Memory B cell (primary cell): ENCODE measurements at regions not wholly inside any gene's neighbourhood (a gene's known extent, or its start where the extent isn't known, plus 50 kb on each side); places are given as distances from the start of the nearest gene placed in this dataset.

Source experiments
- ATAC-seq: fragments of 150-1000 bp; cut with Tn5 transposase; 2 replicates; pipeline ENCODE4 v1.10.0; 2021; ENCODE audit warnings: low read depth, mild to moderate bottlenecking, moderate library complexity
- DNase-seq, 2 donors: peaks; one replicate each; pipeline ENCODE4 v3.0.0; 2022; ENCODE audit warnings: low spot score in 2 of 2
- H3K27ac Mint-ChIP-seq: one replicate; pipeline ENCODE4 v1.8.0; 2022; ENCODE audit warnings: mild to moderate bottlenecking, moderate library complexity, mixed read lengths
- H3K27me3 Mint-ChIP-seq: one replicate; pipeline ENCODE4 v1.8.0; 2022; ENCODE audit warnings: mixed read lengths
- H3K36me3 Mint-ChIP-seq: one replicate; pipeline ENCODE4 v1.8.0; 2022; ENCODE audit warnings: mild to moderate bottlenecking, mixed read lengths
- H3K4me1 Mint-ChIP-seq: one replicate; pipeline ENCODE4 v1.8.0; 2022; ENCODE audit warnings: mixed read lengths
- H3K4me3 Mint-ChIP-seq: one replicate; pipeline ENCODE4 v1.8.0; 2022; ENCODE audit warnings: mild to moderate bottlenecking, moderate library complexity, mixed read lengths
- H3K9me3 Mint-ChIP-seq: one replicate; pipeline ENCODE4 v1.8.0; 2022; ENCODE audit warnings: mixed read lengths

DNA sequence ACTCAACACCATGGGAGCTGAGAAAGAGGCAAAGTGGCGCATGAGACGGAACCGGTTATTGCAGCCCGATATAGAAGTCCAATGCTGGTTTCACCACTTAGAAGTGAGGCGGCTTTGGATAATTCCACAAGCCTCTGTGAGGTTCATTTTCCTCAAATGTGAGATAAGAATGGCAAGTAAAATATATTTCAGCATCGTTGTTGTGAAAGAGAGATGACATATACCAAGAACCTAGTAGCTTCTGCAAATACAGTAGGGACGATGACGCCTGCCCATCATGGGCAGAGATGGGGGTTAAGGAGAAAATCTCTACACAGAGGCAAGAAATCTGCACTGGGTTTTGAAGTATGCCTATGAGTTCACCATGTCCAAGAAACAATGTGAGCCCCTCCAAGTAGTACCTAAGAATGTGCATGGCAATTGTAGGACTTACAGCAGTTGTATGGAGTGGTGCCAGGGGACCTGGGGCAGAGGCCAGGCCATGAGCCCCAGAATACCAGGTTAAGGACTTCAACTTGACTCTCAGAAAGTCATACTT is 352.0 kb downstream of the RNF144A start:
- no peak overlapping the region for H3K27ac Mint-ChIP-seq
- ATAC-seq (no peak), DNase-seq (no peak)
- no peaks in the 10 kb centered on the region for H3K36me3 Mint-ChIP-seq
- peaks cover 2% of the 10 kb centered on the region for H3K27me3 Mint-ChIP-seq
- H3K4me3 Mint-ChIP-seq = no peak overlapping the region
- H3K4me1 Mint-ChIP-seq = no peaks in the 10 kb centered on the region
- H3K9me3 Mint-ChIP-seq = no peaks in the 10 kb centered on the region

GRCh38 chr2:7270011-7270431 is 352.8 kb downstream of the RNF144A start:
- ATAC-seq (no peak), DNase-seq (no peak)
- Mint-ChIP-seq H3K27me3 (peaks cover 2% of the 10 kb centered on the region), H3K4me1 (no peaks in the 10 kb centered on the region), H3K9me3 (no peaks in the 10 kb centered on the region), H3K27ac (no peak overlapping the region), H3K36me3 (no peaks in the 10 kb centered on the region), H3K4me3 (no peak overlapping the region)

DNA sequence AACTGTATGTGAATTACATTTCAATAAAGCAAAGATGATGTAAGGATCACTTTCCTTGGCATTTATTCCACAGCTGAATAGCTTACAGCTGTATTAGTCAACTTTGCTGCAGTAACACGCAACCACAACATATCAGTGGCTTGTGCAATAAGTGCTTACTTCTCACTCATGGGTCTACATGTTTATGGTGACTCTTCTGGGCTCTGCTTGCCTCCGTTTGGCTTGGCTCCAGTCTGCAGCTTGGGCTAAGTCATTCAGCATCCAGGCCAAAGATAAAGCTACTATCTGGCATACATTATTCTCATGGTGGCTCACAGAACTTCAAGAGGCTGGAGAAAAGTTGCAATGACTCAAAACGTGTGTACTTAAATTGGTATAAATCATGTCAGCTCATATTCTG is 355.0 kb downstream of the RNF144A start:
- ATAC-seq = no peak

DNA sequence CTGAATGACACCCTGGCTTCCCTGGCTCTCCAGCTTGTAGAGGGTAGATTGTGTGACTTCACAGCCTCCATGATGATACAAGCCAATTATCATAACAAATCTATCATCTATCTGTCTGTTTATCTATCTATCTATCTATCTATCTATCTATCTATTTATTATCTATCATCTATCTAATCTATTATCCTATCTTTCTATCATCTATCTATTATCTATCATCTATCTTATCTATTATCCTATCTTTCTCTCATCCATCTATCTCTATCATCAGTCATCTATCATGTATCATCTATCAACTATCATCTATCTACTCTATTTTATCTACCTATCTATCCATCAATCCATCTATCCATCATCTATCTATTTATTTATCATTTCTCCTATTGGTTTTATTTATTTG is 361.8 kb downstream of the RNF144A start:
- no peaks in the 10 kb centered on the region for H3K4me1 Mint-ChIP-seq
- no peak overlapping the region for H3K27ac Mint-ChIP-seq
- H3K9me3 Mint-ChIP-seq = peaks cover 2% of the 10 kb centered on the region
- H3K27me3 Mint-ChIP-seq = peaks cover 2% of the 10 kb centered on the region
- no peak overlapping the region for H3K4me3 Mint-ChIP-seq
- no peak for ATAC-seq
- no peaks in the 10 kb centered on the region for H3K36me3 Mint-ChIP-seq
- no peak for DNase-seq

More for the DNA sequence above, 355.0 kb downstream of the RNF144A start:
- Mint-ChIP-seq H3K27ac (no peak overlapping the region), H3K4me3 (no peak overlapping the region), H3K27me3 (peaks cover 2% of the 10 kb centered on the region), H3K4me1 (no peaks in the 10 kb centered on the region), H3K9me3 (no peaks in the 10 kb centered on the region), H3K36me3 (no peaks in the 10 kb centered on the region)
- no peak for DNase-seq

DNA sequence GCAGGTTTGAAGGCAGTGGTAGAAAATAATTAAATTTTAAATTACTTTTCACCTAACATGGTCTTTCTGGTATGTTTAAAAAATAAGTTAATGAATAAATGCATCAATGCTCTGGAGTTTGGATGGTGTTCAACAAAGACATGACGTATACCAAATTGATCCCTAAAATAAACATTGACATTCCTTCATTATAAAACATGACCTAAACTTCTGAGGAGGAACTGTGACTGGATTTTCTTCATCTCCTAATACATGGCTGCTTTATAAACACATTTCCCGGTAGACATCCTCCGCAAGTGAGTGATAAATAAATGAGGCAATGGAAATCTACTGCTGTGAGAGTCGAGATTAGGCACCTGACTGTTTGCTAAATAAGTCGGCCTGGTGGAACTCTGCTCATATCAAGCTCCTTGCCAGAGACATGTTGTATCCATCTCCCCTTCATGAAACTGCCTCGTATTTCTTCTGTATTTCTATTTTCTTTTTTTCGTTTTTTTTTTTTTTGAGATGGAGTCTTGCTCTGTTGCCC is 362.3 kb downstream of the RNF144A start:
- Mint-ChIP-seq H3K36me3 (no peaks in the 10 kb centered on the region), H3K4me1 (no peaks in the 10 kb centered on the region), H3K9me3 (peaks cover 2% of the 10 kb centered on the region), H3K27ac (no peak overlapping the region), H3K27me3 (peaks cover 2% of the 10 kb centered on the region), H3K4me3 (no peak overlapping the region)
- ATAC-seq (no peak), DNase-seq (no peak)

- Mint-ChIP-seq H3K4me1 (no peaks in the 10 kb centered on the region), H3K4me3 (no peak overlapping the region), H3K27ac (no peak overlapping the region), H3K9me3 (peaks cover 2% of the 10 kb centered on the region), H3K27me3 (peaks cover 2% of the 10 kb centered on the region), H3K36me3 (no peaks in the 10 kb centered on the region)
- ATAC-seq = no peak
- no peak for DNase-seq
Observed at GRCh38 chr2:7280790-7281189, 363.6 kb downstream of the RNF144A start.

DNA sequence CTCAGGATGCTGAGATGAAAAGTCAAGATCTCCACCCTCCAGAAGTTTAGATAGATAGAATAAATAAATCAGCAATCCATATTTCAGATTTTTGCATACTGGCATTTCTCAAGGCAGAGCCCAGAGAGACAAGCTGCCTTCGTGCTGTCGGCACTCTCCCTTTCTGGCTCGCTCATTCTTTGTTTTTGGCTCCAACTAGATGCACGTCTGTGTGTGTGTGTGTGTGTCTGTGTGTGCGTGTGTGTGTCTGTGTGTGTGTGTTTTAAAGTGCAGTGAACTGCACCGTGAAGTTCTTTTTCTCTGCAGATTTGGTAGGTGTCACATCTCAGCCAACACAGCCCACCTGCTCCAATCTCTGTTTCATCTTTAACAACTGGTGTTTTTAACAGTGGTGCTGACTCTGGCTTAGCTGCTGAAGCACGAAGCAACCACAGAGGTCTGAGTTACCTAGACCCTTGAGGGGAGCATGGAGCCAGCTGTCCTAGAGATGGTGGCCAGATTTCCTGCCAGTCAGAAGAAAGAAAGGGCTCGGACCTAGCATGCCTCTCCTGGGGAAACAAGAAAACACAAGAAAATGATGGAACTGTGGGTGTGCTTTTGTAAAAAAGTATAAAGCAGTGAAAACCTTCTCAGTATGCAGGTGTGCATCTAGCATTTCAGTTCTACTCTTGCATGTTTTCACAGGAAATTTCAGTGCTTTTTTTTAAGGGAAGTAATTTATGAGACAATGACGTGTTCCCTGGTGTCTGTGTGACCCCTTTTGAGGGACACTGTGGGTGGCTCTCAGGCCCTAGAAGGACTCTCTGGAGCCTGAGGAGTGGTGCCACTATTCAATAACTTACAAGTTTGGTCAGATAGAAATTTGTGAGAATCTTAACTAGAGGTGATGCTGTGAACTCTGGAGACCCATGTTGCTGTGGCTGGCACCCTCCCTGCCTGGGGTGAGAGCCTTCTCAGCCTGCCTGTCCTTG is 364.3 kb downstream of the RNF144A start:
- H3K36me3 Mint-ChIP-seq = no peaks in the 10 kb centered on the region
- H3K9me3 Mint-ChIP-seq = peaks cover 2% of the 10 kb centered on the region
- no peak for ATAC-seq
- H3K27me3 Mint-ChIP-seq = peaks cover 2% of the 10 kb centered on the region
- no peak for DNase-seq
- H3K4me1 Mint-ChIP-seq = no peaks in the 10 kb centered on the region
- H3K4me3 Mint-ChIP-seq = no peak overlapping the region
- no peak overlapping the region for H3K27ac Mint-ChIP-seq

- Mint-ChIP-seq H3K27me3 (peaks cover 2% of the 10 kb centered on the region), H3K4me1 (no peaks in the 10 kb centered on the region), H3K9me3 (no peaks in the 10 kb centered on the region), H3K4me3 (no peak overlapping the region), H3K27ac (no peak overlapping the region), H3K36me3 (no peaks in the 10 kb centered on the region)
- DNase-seq (no peak), ATAC-seq (no peak)
Observed at GRCh38 chr2:7286120-7286519, 368.9 kb downstream of the RNF144A start.

GRCh38 chr2:7288484-7288883 is 371.3 kb downstream of the RNF144A start:
- no peak overlapping the region for H3K4me3 Mint-ChIP-seq
- H3K4me1 Mint-ChIP-seq = no peaks in the 10 kb centered on the region
- H3K27me3 Mint-ChIP-seq = no peaks in the 10 kb centered on the region
- DNase-seq (no peak), ATAC-seq (no peak)
- no peaks in the 10 kb centered on the region for H3K9me3 Mint-ChIP-seq
- H3K27ac Mint-ChIP-seq = no peak overlapping the region
- H3K36me3 Mint-ChIP-seq = no peaks in the 10 kb centered on the region

- H3K4me3 Mint-ChIP-seq = no peak overlapping the region
- H3K4me1 Mint-ChIP-seq = no peaks in the 10 kb centered on the region
- no peaks in the 10 kb centered on the region for H3K27me3 Mint-ChIP-seq
- no peak overlapping the region for H3K27ac Mint-ChIP-seq
- DNase-seq = no peak
- no peak for ATAC-seq
- H3K9me3 Mint-ChIP-seq = no peaks in the 10 kb centered on the region
- H3K36me3 Mint-ChIP-seq = no peaks in the 10 kb centered on the region
Observed at GRCh38 chr2:7289697-7290096, 372.5 kb downstream of the RNF144A start.

DNA sequence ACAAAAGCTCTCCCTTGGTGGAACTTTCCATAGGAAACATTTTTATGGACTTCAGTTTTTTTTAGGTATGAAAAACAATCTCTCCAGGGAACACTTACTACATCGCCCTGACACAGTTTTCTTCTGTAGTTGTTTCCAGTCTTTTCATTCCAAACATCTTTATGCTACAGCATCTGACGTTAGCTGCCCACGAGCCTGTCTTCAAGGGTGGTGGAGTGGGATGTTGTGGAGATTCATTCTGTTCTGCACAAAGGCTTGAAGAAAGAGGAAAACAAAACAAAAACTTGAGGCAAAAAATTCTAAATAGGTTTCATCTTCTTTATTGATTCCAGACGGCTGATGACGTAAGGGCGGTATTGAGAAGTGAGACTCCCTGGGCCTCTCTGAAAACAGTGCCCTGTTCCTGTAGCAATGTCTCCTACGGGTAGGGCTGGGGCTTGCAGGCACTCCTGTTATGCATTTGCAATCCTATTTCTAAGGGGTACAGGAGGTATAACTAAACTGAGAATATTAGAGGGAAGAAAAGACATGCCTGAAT is 375.0 kb downstream of the RNF144A start:
- no peaks in the 10 kb centered on the region for H3K9me3 Mint-ChIP-seq
- no peaks in the 10 kb centered on the region for H3K27me3 Mint-ChIP-seq
- no peak overlapping the region for H3K27ac Mint-ChIP-seq
- no peak for DNase-seq
- no peaks in the 10 kb centered on the region for H3K36me3 Mint-ChIP-seq
- no peaks in the 10 kb centered on the region for H3K4me1 Mint-ChIP-seq
- no peak for ATAC-seq
- no peak overlapping the region for H3K4me3 Mint-ChIP-seq

- DNase-seq (no peak), ATAC-seq (no peak)
- Mint-ChIP-seq H3K27me3 (peaks cover 2% of the 10 kb centered on the region), H3K4me3 (no peak overlapping the region), H3K9me3 (no peaks in the 10 kb centered on the region), H3K36me3 (no peaks in the 10 kb centered on the region), H3K4me1 (no peaks in the 10 kb centered on the region), H3K27ac (no peak overlapping the region)
Observed at GRCh38 chr2:7309582-7309981, 392.4 kb downstream of the RNF144A start.

- no peak for DNase-seq
- Mint-ChIP-seq H3K4me1 (no peaks in the 10 kb centered on the region), H3K9me3 (no peaks in the 10 kb centered on the region), H3K27me3 (peaks cover 4% of the 10 kb centered on the region), H3K4me3 (no peak overlapping the region), H3K36me3 (no peaks in the 10 kb centered on the region), H3K27ac (no peak overlapping the region)
- ATAC-seq = no peak
Observed at GRCh38 chr2:7324706-7325105, 407.5 kb downstream of the RNF144A start.

DNA sequence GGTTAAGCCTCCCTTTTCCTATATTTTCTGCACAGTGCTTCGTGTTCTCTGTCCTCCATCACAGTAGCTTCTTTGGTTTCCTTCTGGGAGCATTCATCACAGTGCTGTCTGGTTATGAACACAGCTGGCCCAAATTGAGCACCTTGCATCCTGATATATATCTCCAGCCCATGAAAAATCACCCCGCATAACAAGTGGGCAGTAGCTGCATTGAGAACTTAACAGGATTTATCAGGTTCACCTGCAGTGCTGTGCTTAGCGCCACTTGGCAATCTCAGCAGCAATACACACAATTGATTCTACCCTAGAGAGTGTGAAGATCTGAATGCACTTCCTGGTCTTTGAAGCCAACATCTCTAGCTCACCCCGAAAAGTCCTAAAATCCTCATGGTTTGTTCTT is 408.0 kb downstream of the RNF144A start:
- no peaks in the 10 kb centered on the region for H3K36me3 Mint-ChIP-seq
- H3K4me1 Mint-ChIP-seq = no peaks in the 10 kb centered on the region
- no peaks in the 10 kb centered on the region for H3K9me3 Mint-ChIP-seq
- no peak overlapping the region for H3K27ac Mint-ChIP-seq
- H3K4me3 Mint-ChIP-seq = no peak overlapping the region
- H3K27me3 Mint-ChIP-seq = peaks cover 2% of the 10 kb centered on the region
- no peak for ATAC-seq
- no peak for DNase-seq
